ENCODE measurements at regions not wholly inside any gene's neighbourhood (a gene's known extent, or its start where the extent isn't known, plus 50 kb on each side); places are given as distances from the start of the nearest gene placed in this dataset.

GRCh38 chr22:49533886-49534285, 293.8 kb downstream of the BRD1 start:
- Histone ChIP-seq H3K79me2 (ENCODE audit: control insufficient read depth, insufficient read depth, low read length) (no peaks in the 10 kb centered on the region), H3K36me3 (replicated peaks in 1 of 2; ENCODE audit: control extremely low read depth in 1 of 2, control insufficient read depth in 1 of 2, extremely low read depth in 1 of 2, insufficient read depth in 2 of 2, low read length in 1 of 2) (no peaks in the 10 kb centered on the region), H3K4me1 (ENCODE audit: control insufficient read depth in 2 of 2, insufficient read depth in 2 of 2, low read length in 2 of 2) (no peaks in the 10 kb centered on the region), H3K4me2 (replicated peaks; ENCODE audit: low read depth, low read length, poor library complexity, severe bottlenecking) (no peak overlapping the region), H3K27me3 (replicated peaks in 1 of 4; ENCODE audit: control extremely low read depth in 1 of 4, control insufficient read depth in 3 of 4, insufficient read depth in 4 of 4, low read length in 3 of 4) (no peaks in the 10 kb centered on the region), H3K9me3 (ENCODE audit: control extremely low read depth in 1 of 3, control insufficient read depth in 2 of 3, insufficient read depth in 1 of 3, low read length in 2 of 3) (no peaks in the 10 kb centered on the region), H3K27ac (ENCODE audit: low read length in 2 of 2) (no peak overlapping the region), H4K20me1 (ENCODE audit: control insufficient read depth, insufficient read depth, low read length, poor library complexity, severe bottlenecking) (no peaks in the 10 kb centered on the region), H2AFZ (ENCODE audit: insufficient read depth, low read depth, low read length, poor library complexity, severe bottlenecking) (no peak overlapping the region), H3K4me3 (ENCODE audit: control extremely low read depth in 1 of 5, extremely low read depth in 1 of 5, insufficient read depth in 1 of 5, low read depth in 2 of 5, low read length in 4 of 5) (no peak overlapping the region), H3K9ac (ENCODE audit: low read length) (no peak overlapping the region)
- Mint-ChIP-seq H3K27ac (no peak overlapping the region), H3K27me3 (no peaks in the 10 kb centered on the region), H3K4me3 (no peak overlapping the region), H3K4me1 (no peaks in the 10 kb centered on the region), H3K9me3 (ENCODE audit: insufficient read depth) (no peaks in the 10 kb centered on the region)
- WGBS (ENCODE audit: insufficient coverage) = 94% methylated on average over 14 of the region's 19 CpGs
- POLR2A ChIA-PET = no interaction called here
- DNase-seq (no peak), ATAC-seq (ENCODE audit: low read depth) (no peak)
- no peak for TF ChIP-seq EZH2 (IDR thresholded peaks at IDR 0.05; ENCODE audit: borderline replicate concordance, insufficient read depth, low read depth, low read length, poor library complexity, severe bottlenecking)
- TF ChIP-seq, protein P1, sequence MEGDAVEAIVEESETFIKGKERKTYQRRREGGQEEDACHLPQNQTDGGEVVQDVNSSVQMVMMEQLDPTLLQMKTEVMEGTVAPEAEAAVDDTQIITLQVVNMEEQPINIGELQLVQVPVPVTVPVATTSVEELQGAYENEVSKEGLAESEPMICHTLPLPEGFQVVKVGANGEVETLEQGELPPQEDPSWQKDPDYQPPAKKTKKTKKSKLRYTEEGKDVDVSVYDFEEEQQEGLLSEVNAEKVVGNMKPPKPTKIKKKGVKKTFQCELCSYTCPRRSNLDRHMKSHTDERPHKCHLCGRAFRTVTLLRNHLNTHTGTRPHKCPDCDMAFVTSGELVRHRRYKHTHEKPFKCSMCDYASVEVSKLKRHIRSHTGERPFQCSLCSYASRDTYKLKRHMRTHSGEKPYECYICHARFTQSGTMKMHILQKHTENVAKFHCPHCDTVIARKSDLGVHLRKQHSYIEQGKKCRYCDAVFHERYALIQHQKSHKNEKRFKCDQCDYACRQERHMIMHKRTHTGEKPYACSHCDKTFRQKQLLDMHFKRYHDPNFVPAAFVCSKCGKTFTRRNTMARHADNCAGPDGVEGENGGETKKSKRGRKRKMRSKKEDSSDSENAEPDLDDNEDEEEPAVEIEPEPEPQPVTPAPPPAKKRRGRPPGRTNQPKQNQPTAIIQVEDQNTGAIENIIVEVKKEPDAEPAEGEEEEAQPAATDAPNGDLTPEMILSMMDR (IDR thresholded peaks at IDR 0.05) = no peak
- CTCF ChIA-PET = no interaction called here
- intact Hi-C loops (cut with micrococcal nuclease) = no loop called here

DNA sequence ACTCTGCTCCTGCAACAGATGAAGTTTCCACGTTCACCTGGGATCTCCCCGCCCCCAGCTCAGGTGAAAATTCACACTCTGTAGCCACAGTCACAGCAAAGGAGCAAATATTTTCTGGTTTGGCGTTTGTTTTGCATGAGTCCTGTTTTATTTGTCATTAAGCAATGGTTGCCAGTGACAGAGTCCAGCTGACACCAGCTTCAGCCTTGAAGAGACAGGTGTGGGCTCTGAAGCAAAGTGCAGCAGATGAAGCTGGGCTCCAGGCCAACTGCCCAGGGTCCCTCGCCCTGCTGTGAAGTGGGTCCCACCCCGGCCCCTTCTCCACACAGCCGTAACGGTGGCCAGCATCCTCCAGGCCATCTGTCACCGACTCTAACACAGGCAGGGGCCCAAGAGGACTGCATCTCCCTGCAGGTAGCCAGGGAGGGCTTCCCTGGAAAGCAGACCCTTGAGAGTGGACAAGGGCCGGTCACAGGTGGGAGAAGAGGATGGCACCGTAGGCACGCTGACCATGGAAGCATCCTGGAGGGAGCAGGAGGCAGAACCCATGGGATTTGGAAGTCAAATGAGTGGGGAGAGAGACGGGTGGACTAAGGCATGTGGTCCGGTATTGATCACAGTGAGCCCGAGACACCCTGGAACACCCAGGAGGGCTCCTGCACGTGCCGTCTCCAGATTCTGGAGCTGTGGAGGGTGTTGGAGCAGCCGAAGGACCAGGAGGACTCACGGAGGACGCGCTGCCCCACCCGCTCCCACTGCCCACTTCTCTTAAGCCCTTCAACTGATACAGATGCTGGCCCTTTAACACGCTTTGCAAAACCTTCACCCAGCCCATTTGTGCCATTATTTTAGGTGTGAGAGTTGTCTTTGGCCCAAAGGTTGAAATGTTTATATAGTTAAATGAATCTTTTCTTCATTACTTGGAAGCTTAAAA, 294.5 kb downstream of the BRD1 start:
- no peak overlapping the region for H3K27ac Mint-ChIP-seq
- no peak for ATAC-seq (ENCODE audit: low read depth)
- Histone ChIP-seq H3K9ac (ENCODE audit: low read length) (no peak overlapping the region), H3K4me3 (ENCODE audit: control extremely low read depth in 1 of 5, extremely low read depth in 1 of 5, insufficient read depth in 1 of 5, low read depth in 2 of 5, low read length in 4 of 5) (no peak overlapping the region), H3K79me2 (ENCODE audit: control insufficient read depth, insufficient read depth, low read length) (no peaks in the 10 kb centered on the region), H3K4me2 (replicated peaks; ENCODE audit: low read depth, low read length, poor library complexity, severe bottlenecking) (no peak overlapping the region), H3K27ac (ENCODE audit: low read length in 2 of 2) (no peak overlapping the region), H3K9me3 (ENCODE audit: control extremely low read depth in 1 of 3, control insufficient read depth in 2 of 3, insufficient read depth in 1 of 3, low read length in 2 of 3) (no peaks in the 10 kb centered on the region), H3K4me1 (ENCODE audit: control insufficient read depth in 2 of 2, insufficient read depth in 2 of 2, low read length in 2 of 2) (no peaks in the 10 kb centered on the region), H3K36me3 (replicated peaks in 1 of 2; ENCODE audit: control extremely low read depth in 1 of 2, control insufficient read depth in 1 of 2, extremely low read depth in 1 of 2, insufficient read depth in 2 of 2, low read length in 1 of 2) (no peaks in the 10 kb centered on the region), H3K27me3 (replicated peaks in 1 of 4; ENCODE audit: control extremely low read depth in 1 of 4, control insufficient read depth in 3 of 4, insufficient read depth in 4 of 4, low read length in 3 of 4) (no peaks in the 10 kb centered on the region), H2AFZ (ENCODE audit: insufficient read depth, low read depth, low read length, poor library complexity, severe bottlenecking) (no peak overlapping the region), H4K20me1 (ENCODE audit: control insufficient read depth, insufficient read depth, low read length, poor library complexity, severe bottlenecking) (no peaks in the 10 kb centered on the region)
- POLR2A ChIA-PET = no interaction called here
- 83% methylated on average over 15 of the region's 22 CpGs for WGBS (ENCODE audit: insufficient coverage)
- no peak for DNase-seq
- CTCF ChIA-PET = no interaction called here
- no peak overlapping the region for H3K4me3 Mint-ChIP-seq
- TF ChIP-seq, protein P1 (IDR thresholded peaks at IDR 0.05) = no peak
- no peak for TF ChIP-seq EZH2 (IDR thresholded peaks at IDR 0.05; ENCODE audit: borderline replicate concordance, insufficient read depth, low read depth, low read length, poor library complexity, severe bottlenecking)
- intact Hi-C loops (cut with micrococcal nuclease) = no loop called here
- H3K9me3 Mint-ChIP-seq (ENCODE audit: insufficient read depth) = no peaks in the 10 kb centered on the region
- no peaks in the 10 kb centered on the region for H3K27me3 Mint-ChIP-seq
- no peaks in the 10 kb centered on the region for H3K4me1 Mint-ChIP-seq
